ENCODE measurements at regions not wholly inside any gene's neighbourhood (a gene's known extent, or its start where the extent isn't known, plus 50 kb on each side); places are given as distances from the start of the nearest gene placed in this dataset.

- no peaks in the 10 kb centered on the region for H3K27me3 ChIP-seq (ENCODE audit: insufficient read depth, low read length)
- no peak overlapping the region for H2AFZ ChIP-seq (ENCODE audit: low read length)
- no peak overlapping the region for H3K4me2 ChIP-seq (ENCODE audit: low read length)
- TF ChIP-seq EZH2 (IDR thresholded peaks at IDR 0.05; ENCODE audit: borderline replicate concordance, low read length) = no peak
- TF ChIP-seq CTCF (IDR thresholded peaks at IDR 0.05; ENCODE audit: low read length) = no peak
- no peaks in the 10 kb centered on the region for H3F3A ChIP-seq (ENCODE audit: insufficient read depth, low read length)
- no peaks in the 10 kb centered on the region for H3K36me3 ChIP-seq (ENCODE audit: insufficient read depth, low read length)
- H3K4me3 ChIP-seq (ENCODE audit: low read depth, low read length, poor library complexity, severe bottlenecking) = no peak overlapping the region
- H3K9me2 ChIP-seq (ENCODE audit: low read depth, low read length) = no peaks in the 10 kb centered on the region
- no peaks in the 10 kb centered on the region for H3K4me1 ChIP-seq (ENCODE audit: insufficient read depth, low read length, severe bottlenecking)
- no peaks in the 10 kb centered on the region for H4K20me1 ChIP-seq (ENCODE audit: insufficient read depth, low read length)
- H3K9ac ChIP-seq (ENCODE audit: low read length) = no peak overlapping the region
- H3K9me3 ChIP-seq (ENCODE audit: low read length) = no peaks in the 10 kb centered on the region
- no peak overlapping the region for H3K27ac ChIP-seq (ENCODE audit: low read depth, low read length, poor library complexity, severe bottlenecking)
- H3K79me2 ChIP-seq (ENCODE audit: insufficient read depth, low read length) = no peaks in the 10 kb centered on the region
Measured at GRCh38 chr5:8005416-8005815, 136.5 kb downstream of the MTRR start.

- Histone ChIP-seq H3K4me2 (ENCODE audit: low read length) (no peak overlapping the region), H3K4me3 (ENCODE audit: low read depth, low read length, poor library complexity, severe bottlenecking) (no peak overlapping the region)
- no peak for TF ChIP-seq CTCF (IDR thresholded peaks at IDR 0.05; ENCODE audit: low read length)
- no peak for TF ChIP-seq EZH2 (IDR thresholded peaks at IDR 0.05; ENCODE audit: borderline replicate concordance, low read length)
Measured at GRCh38 chr5:8012131-8012977, 143.4 kb downstream of the MTRR start.

DNA sequence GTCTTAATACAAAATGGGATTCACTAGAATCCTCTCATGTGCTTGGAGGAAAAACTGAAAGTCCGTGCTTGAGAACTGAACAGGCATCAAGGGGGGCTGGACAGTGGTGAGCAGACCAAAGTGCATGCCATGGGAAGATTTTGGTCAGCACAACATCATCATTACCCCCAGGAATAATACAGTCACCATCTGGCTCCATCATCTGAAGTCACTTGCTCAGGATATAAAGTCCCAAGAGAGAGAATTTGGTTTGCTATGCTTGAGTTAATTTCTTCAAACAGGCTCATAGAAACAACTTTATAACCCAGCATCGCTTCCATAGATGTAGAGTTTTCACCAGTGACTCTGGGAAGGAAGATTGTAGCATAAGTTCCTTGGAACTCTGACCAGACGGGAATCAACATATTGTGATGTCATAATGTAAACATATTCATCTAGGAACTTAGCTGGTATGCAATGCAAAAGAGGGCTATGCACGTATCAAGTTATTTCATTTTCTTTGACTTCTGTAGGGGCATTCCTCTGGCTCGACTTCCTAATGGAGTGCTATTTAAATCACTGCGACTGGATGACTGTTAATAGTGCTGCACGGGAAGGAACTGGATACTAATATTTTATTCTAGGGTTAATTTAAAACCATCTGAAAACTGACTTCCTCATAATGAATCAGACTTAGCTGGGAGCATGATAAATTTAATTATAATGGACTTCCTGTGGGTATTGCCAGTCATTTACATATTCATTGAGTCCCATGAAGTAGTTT is 145.2 kb downstream of the MTRR start:
- Histone ChIP-seq H3K4me1 (ENCODE audit: insufficient read depth, low read length, severe bottlenecking) (no peaks in the 10 kb centered on the region), H3K4me2 (ENCODE audit: low read length) (no peak overlapping the region), H3K4me3 (ENCODE audit: low read depth, low read length, poor library complexity, severe bottlenecking) (no peak overlapping the region), H3K9me3 (ENCODE audit: low read length) (no peaks in the 10 kb centered on the region), H3K27ac (ENCODE audit: low read depth, low read length, poor library complexity, severe bottlenecking) (no peak overlapping the region), H2AFZ (ENCODE audit: low read length) (no peak overlapping the region), H3K36me3 (ENCODE audit: insufficient read depth, low read length) (no peaks in the 10 kb centered on the region), H3K9ac (ENCODE audit: low read length) (no peak overlapping the region), H3K27me3 (ENCODE audit: insufficient read depth, low read length) (no peaks in the 10 kb centered on the region), H4K20me1 (ENCODE audit: insufficient read depth, low read length) (no peaks in the 10 kb centered on the region), H3K9me2 (ENCODE audit: low read depth, low read length) (no peaks in the 10 kb centered on the region), H3F3A (ENCODE audit: insufficient read depth, low read length) (no peaks in the 10 kb centered on the region), H3K79me2 (ENCODE audit: insufficient read depth, low read length) (no peaks in the 10 kb centered on the region)
- TF ChIP-seq CTCF (IDR thresholded peaks at IDR 0.05; ENCODE audit: low read length) (no peak), EZH2 (IDR thresholded peaks at IDR 0.05; ENCODE audit: borderline replicate concordance, low read length) (no peak)

More at GRCh38 chr5:8012131-8012977, 143.4 kb downstream of the MTRR start:
- no peaks in the 10 kb centered on the region for H3K79me2 ChIP-seq (ENCODE audit: insufficient read depth, low read length)
- no peaks in the 10 kb centered on the region for H3F3A ChIP-seq (ENCODE audit: insufficient read depth, low read length)
- H3K9me2 ChIP-seq (ENCODE audit: low read depth, low read length) = no peaks in the 10 kb centered on the region
- H3K27me3 ChIP-seq (ENCODE audit: insufficient read depth, low read length) = no peaks in the 10 kb centered on the region
- H3K9ac ChIP-seq (ENCODE audit: low read length) = no peak overlapping the region
- H2AFZ ChIP-seq (ENCODE audit: low read length) = no peak overlapping the region
- no peaks in the 10 kb centered on the region for H3K4me1 ChIP-seq (ENCODE audit: insufficient read depth, low read length, severe bottlenecking)
- H3K9me3 ChIP-seq (ENCODE audit: low read length) = no peaks in the 10 kb centered on the region
- no peaks in the 10 kb centered on the region for H4K20me1 ChIP-seq (ENCODE audit: insufficient read depth, low read length)
- no peaks in the 10 kb centered on the region for H3K36me3 ChIP-seq (ENCODE audit: insufficient read depth, low read length)
- H3K27ac ChIP-seq (ENCODE audit: low read depth, low read length, poor library complexity, severe bottlenecking) = no peak overlapping the region

Data from OCI-LY1 (cell line).